ENCODE measurements at regions not wholly inside any gene's neighbourhood (a gene's known extent, or its start where the extent isn't known, plus 50 kb on each side); places are given as distances from the start of the nearest gene placed in this dataset.
A peak's percentile ranks its signal among the peaks of the same experiment; 100 is the strongest.

- no peaks in the 10 kb centered on the region for H3K36me3 ChIP-seq (ENCODE audit: control insufficient read depth, insufficient read depth, low read length)
- ATAC-seq (no peak; the same call in 1 of the 3 replicates), FAIRE-seq (no peak), DNase-seq (ENCODE audit: extremely low read depth in 1 of 4, low spot score in 3 of 4) (no peak)
- BruUV-seq (replicated peaks): no TSS peak
- H3K4me3 ChIP-seq: no peak overlapping the region
- H3K9me3 ChIP-seq (replicated peaks; ENCODE audit: control insufficient read depth, insufficient read depth, low read depth, low read length): no peaks in the 10 kb centered on the region
- H3K9ac ChIP-seq (ENCODE audit: insufficient read depth in 1 of 2, low read depth in 2 of 2, low read length in 2 of 2): no peak overlapping the region
- no peaks in the 10 kb centered on the region for H3K9me1 ChIP-seq (ENCODE audit: control insufficient read depth, insufficient read depth, low read length)
- H3K4me1 ChIP-seq (replicated peaks in 1 of 2; ENCODE audit: control insufficient read depth in 2 of 2, insufficient read depth in 2 of 2, low read length in 2 of 2): peaks cover 0 to 4% of the 10 kb centered on the region in 2 experiments; a peak in 2 of 5 replicates
- in situ Hi-C loops (cut with MboI) (no loop called here), intact Hi-C loops (cut with micrococcal nuclease) (no loop called here)
- H3K79me2 ChIP-seq (ENCODE audit: control insufficient read depth, insufficient read depth, low read length): no peaks in the 10 kb centered on the region
- peaks cover 0 to 18% of the 10 kb centered on the region in 2 experiments; a peak in 2 of 5 replicates for H3K27me3 ChIP-seq (ENCODE audit: control insufficient read depth in 2 of 2, insufficient read depth in 2 of 2, low read length in 2 of 2)
- 0 out of 2 replicates have a peak overlapping the region, but pooled peaks have one; percentile 23 for H2AFZ ChIP-seq (ENCODE audit: low read depth, low read length)
- ChIA-PET CTCF (ENCODE audit: low intra/inter-chr PET ratio) (no interaction called here), POLR2A (interaction anchor here (0.5 to 0.7 kb wide), 3 partner anchors 55 to 819 kb away, joined by 3 to 4 read pairs (median 3); no protein-coding TSS in a partner anchor)
- no peak overlapping the region for H3K4me2 ChIP-seq (ENCODE audit: insufficient read depth, low read length)
- WGBS (ENCODE audit: insufficient coverage, low coverage, missing lambda C conversion rate): 34% methylated on average over 6 of the region's 6 CpGs
- TF ChIP-seq MTA1 (IDR thresholded peaks at IDR 0.05; ENCODE audit: borderline replicate concordance) (no peak), SIRT6 (IDR thresholded peaks at IDR 0.05; ENCODE audit: low read depth, low read length) (no peak), ZNF316 (IDR thresholded peaks at IDR 0.05) (peak; percentile 43), CBFA2T3 (IDR thresholded peaks at IDR 0.05) (peak; percentile 51), ZBTB8A (IDR thresholded peaks at IDR 0.05; ENCODE audit: partially characterized antibody) (no peak), ATF4 (CRISPR knock-in tag; IDR thresholded peaks at IDR 0.05) (no peak), NR4A1 (CRISPR knock-in tag; IDR thresholded peaks at IDR 0.05) (no peak), NR4A1 (tag; IDR thresholded peaks at IDR 0.05) (no peak), SIN3B (IDR thresholded peaks at IDR 0.05; ENCODE audit: low read depth) (no peak), PHF20 (IDR thresholded peaks at IDR 0.05; ENCODE audit: partially characterized antibody) (no peak), ZNF444 (CRISPR knock-in tag; IDR thresholded peaks at IDR 0.05) (no peak)
- H3K27ac ChIP-seq (ENCODE audit: extremely low read depth, low read depth, low read length): no peak overlapping the region
- no peaks in the 10 kb centered on the region for H4K20me1 ChIP-seq (replicated peaks; ENCODE audit: control insufficient read depth, insufficient read depth, low read length)
These were observed 65.8 kb downstream of the RASSF10 start for GRCh38 chr11:13074714-13075464.
